ENCODE measurements at regions not wholly inside any gene's neighbourhood (a gene's known extent, or its start where the extent isn't known, plus 50 kb on each side); places are given as distances from the start of the nearest gene placed in this dataset.

GRCh38 chr6:65798280-65799014, 91.4 kb upstream of the EYS start:
- BruUV-seq (replicated peaks): no TSS peak

GRCh38 chr6:65790666-65791065, 83.6 kb upstream of the EYS start:
- H3K79me2 ChIP-seq (ENCODE audit: control insufficient read depth, insufficient read depth, low read length): no peaks in the 10 kb centered on the region
- WGBS (ENCODE audit: insufficient coverage, low coverage, missing lambda C conversion rate): 0% methylated on average over 1 of the region's 1 CpG
- no peak overlapping the region for H3K9ac ChIP-seq (ENCODE audit: insufficient read depth in 1 of 2, low read depth in 2 of 2, low read length in 2 of 2)
- no peak for DNase-seq (ENCODE audit: extremely low read depth in 1 of 4, low spot score in 3 of 4)
- H2AFZ ChIP-seq (ENCODE audit: low read depth, low read length): no peak overlapping the region
- H3K9me3 ChIP-seq (replicated peaks; ENCODE audit: control insufficient read depth, insufficient read depth, low read depth, low read length): no peaks in the 10 kb centered on the region
- no TSS peak for BruUV-seq (replicated peaks)
- no peak overlapping the region for H3K27ac ChIP-seq (ENCODE audit: extremely low read depth, low read depth, low read length)
- no peaks in the 10 kb centered on the region for H4K20me1 ChIP-seq (replicated peaks; ENCODE audit: control insufficient read depth, insufficient read depth, low read length)
- H3K27me3 ChIP-seq (ENCODE audit: control insufficient read depth in 2 of 2, insufficient read depth in 2 of 2, low read length in 2 of 2): no peaks in the 10 kb centered on the region
- in situ Hi-C loops (cut with MboI) (no loop called here), intact Hi-C loops (cut with micrococcal nuclease) (no loop called here)
- 0 out of 5 replicates have a peak, but pooled peaks cover 0 to 4% of the 10 kb centered on the region in 2 experiments for H3K4me1 ChIP-seq (replicated peaks in 1 of 2; ENCODE audit: control insufficient read depth in 2 of 2, insufficient read depth in 2 of 2, low read length in 2 of 2)
- no peak overlapping the region for H3K4me2 ChIP-seq (ENCODE audit: insufficient read depth, low read length)
- no peak for ATAC-seq
- H3K4me3 ChIP-seq: no peak overlapping the region
- H3K9me1 ChIP-seq (ENCODE audit: control insufficient read depth, insufficient read depth, low read length): no peaks in the 10 kb centered on the region
- no peaks in the 10 kb centered on the region for H3K36me3 ChIP-seq (ENCODE audit: control insufficient read depth, insufficient read depth, low read length)
- no peak for FAIRE-seq
- POLR2A ChIA-PET: no interaction called here
- CTCF ChIA-PET (ENCODE audit: low intra/inter-chr PET ratio): no interaction called here
- TF ChIP-seq ZNF134 (CRISPR knock-in tag; conservative IDR thresholded peaks at IDR 0.05) (no peak), BRCA1 (IDR thresholded peaks at IDR 0.05) (no peak), BRCA1 (CRISPR knock-in tag; IDR thresholded peaks at IDR 0.05) (no peak), RERE (CRISPR knock-in tag; IDR thresholded peaks at IDR 0.05; ENCODE audit: borderline replicate concordance) (no peak), SRSF3 (IDR thresholded peaks at IDR 0.05; ENCODE audit: insufficient read depth, low read length) (no peak), ETV5 (CRISPR knock-in tag; IDR thresholded peaks at IDR 0.05; ENCODE audit: low read depth) (no peak), ZNF184 (CRISPR knock-in tag; IDR thresholded peaks at IDR 0.05) (no peak), FOS (IDR thresholded peaks at IDR 0.05; ENCODE audit: extremely low read depth, insufficient read length) (no peak), EWSR1 (IDR thresholded peaks at IDR 0.05; ENCODE audit: borderline replicate concordance, low read depth, partially characterized antibody) (no peak)

More at GRCh38 chr6:65798280-65799014, 91.4 kb upstream of the EYS start:
- Histone ChIP-seq H3K27me3 (ENCODE audit: control insufficient read depth in 2 of 2, insufficient read depth in 2 of 2, low read length in 2 of 2) (no peaks in the 10 kb centered on the region), H3K4me2 (ENCODE audit: insufficient read depth, low read length) (no peak overlapping the region), H3K4me3 (no peak overlapping the region), H3K9me3 (replicated peaks; ENCODE audit: control insufficient read depth, insufficient read depth, low read depth, low read length) (0 out of 2 replicates have a peak, but pooled peaks cover 2% of the 10 kb centered on the region), H3K27ac (ENCODE audit: extremely low read depth, low read depth, low read length) (no peak overlapping the region), H3K79me2 (ENCODE audit: control insufficient read depth, insufficient read depth, low read length) (no peaks in the 10 kb centered on the region), H3K36me3 (ENCODE audit: control insufficient read depth, insufficient read depth, low read length) (no peaks in the 10 kb centered on the region), H4K20me1 (replicated peaks; ENCODE audit: control insufficient read depth, insufficient read depth, low read length) (no peaks in the 10 kb centered on the region), H3K9ac (ENCODE audit: insufficient read depth in 1 of 2, low read depth in 2 of 2, low read length in 2 of 2) (no peak overlapping the region), H3K9me1 (ENCODE audit: control insufficient read depth, insufficient read depth, low read length) (no peaks in the 10 kb centered on the region), H2AFZ (ENCODE audit: low read depth, low read length) (no peak overlapping the region), H3K4me1 (replicated peaks in 1 of 2; ENCODE audit: control insufficient read depth in 2 of 2, insufficient read depth in 2 of 2, low read length in 2 of 2) (no peaks in the 10 kb centered on the region)
- no peak for FAIRE-seq
- ATAC-seq: no peak
- ChIA-PET POLR2A (no interaction called here), CTCF (ENCODE audit: low intra/inter-chr PET ratio) (no interaction called here)
- in situ Hi-C loops (cut with MboI) (no loop called here), intact Hi-C loops (cut with micrococcal nuclease) (no loop called here)
- 5% methylated on average over 3 of the region's 3 CpGs for WGBS (ENCODE audit: insufficient coverage, low coverage, missing lambda C conversion rate)
- DNase-seq (ENCODE audit: extremely low read depth in 1 of 4, low spot score in 3 of 4): no peak
- TF ChIP-seq SP2 (IDR thresholded peaks at IDR 0.05; ENCODE audit: extremely low read depth, low read depth, low read length, poor library complexity, severe bottlenecking) (no peak), MXI1 (IDR thresholded peaks at IDR 0.05; ENCODE audit: low read depth, low read length) (no peak)

Measured in K562 (cell line).